KMS-11 (cell line): ENCODE measurements at regions not wholly inside any gene's neighbourhood (a gene's known extent, or its start where the extent isn't known, plus 50 kb on each side); places are given as distances from the start of the nearest gene placed in this dataset.

ENCODE experiments used
- H2AFZ ChIP-seq: fragments of 200-600 bp; sonication (generic); 2 replicates; pipeline ENCODE4 v1.6.1; 2016; ENCODE audit warnings: antibody characterized with exemption, mixed run types, low read depth
- H3K27ac ChIP-seq: fragments of 200-600 bp; sonication (generic); 2 replicates; pipeline ENCODE4 v1.6.1; 2016; ENCODE audit warnings: mild to moderate bottlenecking, mixed run types
- H3K27me3 ChIP-seq: fragments of 200-600 bp; sonication (generic); 2 replicates; pipeline ENCODE4 v1.6.1; 2017; ENCODE audit warnings: mild to moderate bottlenecking, low read depth, mixed run types, moderate library complexity; ENCODE audit not compliant: insufficient read depth
- H3K36me3 ChIP-seq: fragments of 200-600 bp; sonication (generic); 2 replicates; pipeline ENCODE4 v1.6.1; 2017; ENCODE audit warnings: mild to moderate bottlenecking, mixed run types; ENCODE audit not compliant: insufficient read depth
- H3K4me1 ChIP-seq: fragments of 200-600 bp; sonication (generic); 2 replicates; pipeline ENCODE4 v1.6.1; 2016; ENCODE audit warnings: mild to moderate bottlenecking, low read depth, mixed run types; ENCODE audit not compliant: poor library complexity, severe bottlenecking
- H3K4me2 ChIP-seq: fragments of 200-600 bp; sonication (generic); 2 replicates; pipeline ENCODE4 v1.7.0; 2016; ENCODE audit warnings: mild to moderate bottlenecking, mixed run types
- H3K4me3 ChIP-seq: fragments of 200-600 bp; sonication (generic); IDR thresholded peaks from 2 replicates; pipeline ENCODE4 v1.6.1; 2017; ENCODE audit warnings: low read depth, low read length, mixed read lengths; ENCODE audit not compliant: insufficient read depth
- H3K79me2 ChIP-seq: fragments of 200-600 bp; sonication (generic); 2 replicates; pipeline ENCODE4 v1.6.1; 2016; ENCODE audit warnings: low read depth, mixed run types; ENCODE audit not compliant: insufficient read depth
- H3K9ac ChIP-seq: fragments of 200-600 bp; sonication (generic); 2 replicates; pipeline ENCODE4 v1.6.1; 2016; ENCODE audit warnings: mild to moderate bottlenecking, mixed run types
- H4K20me1 ChIP-seq: fragments of 200-600 bp; sonication (generic); 2 replicates; pipeline ENCODE4 v1.6.1; 2016; ENCODE audit warnings: mild to moderate bottlenecking, mixed run types; ENCODE audit not compliant: insufficient read depth
- TF ChIP-seq, protein P1 (sequence below): fragments of 200-600 bp; sonication (generic); conservative IDR thresholded peaks from 2 replicates; pipeline ENCODE4 v1.6.1; 2017; ENCODE audit warnings: low read depth, mild to moderate bottlenecking, antibody characterized with exemption, low read length, moderate library complexity, mixed read lengths

DNA sequence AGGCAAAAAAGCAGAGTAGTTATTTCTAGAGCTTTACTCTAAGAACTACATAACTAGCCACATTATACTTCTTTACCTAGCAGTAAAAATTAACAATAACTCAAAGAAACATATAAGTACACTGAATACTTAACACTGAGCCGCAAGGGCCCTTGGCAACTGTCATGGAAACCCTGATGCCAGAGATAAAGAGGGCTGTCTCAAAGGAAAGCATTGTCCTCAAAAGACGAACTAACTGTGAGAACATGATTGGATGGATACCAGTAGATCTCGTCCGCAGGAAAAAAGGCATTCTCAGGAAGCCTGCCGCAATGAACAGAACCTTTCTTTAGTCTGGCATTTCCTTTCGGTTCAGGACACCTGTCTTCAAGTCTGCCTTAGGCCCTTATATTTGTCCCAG, 379.0 kb upstream of the SLC30A5 start:
- Histone ChIP-seq H3K4me3 (no peak overlapping the region), H3K4me2 (no peak overlapping the region), H4K20me1 (no peaks in the 10 kb centered on the region), H3K9ac (no peak overlapping the region), H2AFZ (no peak overlapping the region), H3K79me2 (no peaks in the 10 kb centered on the region), H3K27ac (no peak overlapping the region), H3K36me3 (no peaks in the 10 kb centered on the region; the same call in 1 of the 2 replicates), H3K27me3 (no peaks in the 10 kb centered on the region), H3K4me1 (no peaks in the 10 kb centered on the region)
- TF ChIP-seq, protein P1, sequence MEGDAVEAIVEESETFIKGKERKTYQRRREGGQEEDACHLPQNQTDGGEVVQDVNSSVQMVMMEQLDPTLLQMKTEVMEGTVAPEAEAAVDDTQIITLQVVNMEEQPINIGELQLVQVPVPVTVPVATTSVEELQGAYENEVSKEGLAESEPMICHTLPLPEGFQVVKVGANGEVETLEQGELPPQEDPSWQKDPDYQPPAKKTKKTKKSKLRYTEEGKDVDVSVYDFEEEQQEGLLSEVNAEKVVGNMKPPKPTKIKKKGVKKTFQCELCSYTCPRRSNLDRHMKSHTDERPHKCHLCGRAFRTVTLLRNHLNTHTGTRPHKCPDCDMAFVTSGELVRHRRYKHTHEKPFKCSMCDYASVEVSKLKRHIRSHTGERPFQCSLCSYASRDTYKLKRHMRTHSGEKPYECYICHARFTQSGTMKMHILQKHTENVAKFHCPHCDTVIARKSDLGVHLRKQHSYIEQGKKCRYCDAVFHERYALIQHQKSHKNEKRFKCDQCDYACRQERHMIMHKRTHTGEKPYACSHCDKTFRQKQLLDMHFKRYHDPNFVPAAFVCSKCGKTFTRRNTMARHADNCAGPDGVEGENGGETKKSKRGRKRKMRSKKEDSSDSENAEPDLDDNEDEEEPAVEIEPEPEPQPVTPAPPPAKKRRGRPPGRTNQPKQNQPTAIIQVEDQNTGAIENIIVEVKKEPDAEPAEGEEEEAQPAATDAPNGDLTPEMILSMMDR = no peak

DNA sequence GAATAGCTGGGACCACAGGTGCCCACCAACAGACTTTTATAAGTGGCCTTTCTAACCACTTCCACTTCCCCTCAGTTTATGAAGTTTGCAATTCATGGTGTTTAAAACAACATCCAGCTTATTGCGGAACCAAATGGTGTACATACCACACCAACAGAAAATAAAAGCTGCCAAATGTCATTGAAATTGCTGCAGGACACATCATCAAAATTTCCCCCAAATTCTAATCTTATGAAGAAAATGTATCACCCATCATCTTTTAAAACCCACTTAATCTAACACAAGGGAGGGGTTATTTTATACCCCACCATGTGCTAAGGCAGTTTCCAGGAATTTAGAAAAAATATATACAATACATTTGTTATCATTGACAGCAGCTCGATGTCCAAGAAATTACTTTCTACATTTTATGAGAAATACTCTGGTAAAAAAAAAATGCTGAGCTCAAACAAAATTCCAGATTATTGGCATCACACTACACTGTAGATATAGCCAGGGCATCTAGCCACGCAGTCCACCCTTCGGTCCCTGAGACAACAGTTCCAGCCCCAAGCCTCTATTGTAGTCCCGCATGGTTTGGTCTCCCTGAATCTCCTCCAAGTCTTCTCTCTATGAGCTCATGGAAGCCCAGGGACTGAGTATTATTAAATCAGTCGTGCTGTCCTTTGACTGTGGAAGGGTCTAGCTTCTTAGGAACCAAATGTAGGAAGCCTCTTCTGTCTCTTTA, 372.8 kb upstream of the SLC30A5 start:
- TF ChIP-seq, protein P1 = no peak
- no peak overlapping the region for H3K4me2 ChIP-seq
- H3K79me2 ChIP-seq = no peaks in the 10 kb centered on the region
- H3K4me1 ChIP-seq = no peaks in the 10 kb centered on the region
- H3K4me3 ChIP-seq = no peak overlapping the region
- H3K9ac ChIP-seq = no peak overlapping the region
- H3K27ac ChIP-seq = no peak overlapping the region
- no peaks in the 10 kb centered on the region; the same call in 1 of the 2 replicates for H3K36me3 ChIP-seq
- H3K27me3 ChIP-seq = no peaks in the 10 kb centered on the region
- no peak overlapping the region for H2AFZ ChIP-seq
- no peaks in the 10 kb centered on the region for H4K20me1 ChIP-seq

DNA sequence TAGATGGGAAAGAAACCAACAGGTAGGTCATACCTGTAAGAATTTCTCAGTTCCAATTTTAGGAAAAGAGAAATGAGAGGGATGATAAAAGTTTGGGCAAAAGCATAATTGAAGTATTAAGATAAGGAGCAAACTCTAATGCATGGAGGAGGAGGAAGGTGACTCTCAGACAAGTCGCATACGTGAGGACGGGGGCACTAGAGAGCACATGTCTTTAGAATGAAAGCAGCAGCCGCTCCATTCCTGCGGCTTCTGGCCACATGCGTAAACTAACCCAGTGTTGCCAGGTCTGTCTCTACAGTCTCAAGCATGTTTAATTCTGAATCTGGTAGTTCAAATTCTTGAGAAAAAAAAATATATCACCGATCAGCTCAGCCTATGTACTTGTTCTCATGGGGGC, 371.5 kb upstream of the SLC30A5 start:
- Histone ChIP-seq H3K79me2 (no peaks in the 10 kb centered on the region), H3K36me3 (no peaks in the 10 kb centered on the region; the same call in 1 of the 2 replicates), H3K27me3 (no peaks in the 10 kb centered on the region), H3K9ac (no peak overlapping the region), H3K4me3 (no peak overlapping the region), H3K27ac (no peak overlapping the region), H4K20me1 (no peaks in the 10 kb centered on the region), H3K4me2 (no peak overlapping the region), H2AFZ (no peak overlapping the region), H3K4me1 (no peaks in the 10 kb centered on the region)
- TF ChIP-seq, protein P1 = no peak

DNA sequence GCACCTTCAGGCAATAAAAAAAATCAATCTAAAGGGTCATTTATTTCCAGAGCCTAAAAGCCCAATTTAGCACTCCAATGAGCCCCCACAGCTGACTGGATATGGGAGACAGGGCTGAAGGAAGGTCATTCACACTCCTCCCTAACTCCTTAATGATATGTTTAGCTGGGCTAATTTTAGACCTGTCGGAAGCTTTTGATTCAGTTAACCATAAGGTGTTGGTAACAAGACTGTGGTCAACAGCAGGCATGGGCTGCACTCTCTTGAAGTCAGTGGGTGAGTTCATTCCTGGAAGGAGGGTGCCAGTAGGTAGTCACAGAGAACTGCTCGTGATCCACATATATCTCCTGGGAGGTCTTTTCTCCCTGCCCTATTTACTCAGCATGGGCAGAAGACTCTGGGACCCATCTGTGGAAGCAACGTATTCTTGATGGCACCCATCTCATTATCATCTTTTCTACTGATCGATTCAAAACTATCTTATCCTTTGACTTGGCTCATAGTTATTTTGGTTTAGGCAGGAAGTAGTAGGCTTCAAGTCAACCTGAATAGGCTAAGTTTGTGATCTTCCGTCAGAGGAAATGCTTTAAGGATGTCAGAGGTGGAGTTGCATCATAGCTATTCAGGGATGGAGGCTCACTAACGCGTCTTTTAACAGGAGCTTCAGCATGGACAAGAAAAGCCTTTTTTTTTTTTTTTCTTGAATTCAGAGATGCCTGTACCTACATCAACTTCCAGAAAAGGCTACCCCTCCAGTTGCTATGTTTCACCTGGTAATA, 367.7 kb upstream of the SLC30A5 start:
- Histone ChIP-seq H3K79me2 (no peaks in the 10 kb centered on the region), H2AFZ (no peak overlapping the region), H3K36me3 (no peaks in the 10 kb centered on the region), H3K9ac (no peak overlapping the region), H4K20me1 (no peaks in the 10 kb centered on the region), H3K4me1 (no peaks in the 10 kb centered on the region), H3K4me3 (no peak overlapping the region), H3K27me3 (no peaks in the 10 kb centered on the region), H3K27ac (no peak overlapping the region), H3K4me2 (no peak overlapping the region)
- TF ChIP-seq, protein P1 = no peak
